ENCODE measurements at regions not wholly inside any gene's neighbourhood (a gene's known extent, or its start where the extent isn't known, plus 50 kb on each side); places are given as distances from the start of the nearest gene placed in this dataset.

GRCh38 chr15:53404930-53405493 lies 354.5 kb downstream of the WDR72 start:
- Histone ChIP-seq H4K20me1 (ENCODE audit: control insufficient read depth, insufficient read depth, low read length, poor library complexity, severe bottlenecking) (no peaks in the 10 kb centered on the region), H3K4me1 (ENCODE audit: control insufficient read depth in 2 of 2, insufficient read depth in 2 of 2, low read length in 2 of 2) (no peaks in the 10 kb centered on the region), H3K79me2 (ENCODE audit: control insufficient read depth, insufficient read depth, low read length) (no peaks in the 10 kb centered on the region), H3K9ac (ENCODE audit: low read length) (no peak overlapping the region), H3K36me3 (replicated peaks in 1 of 2; ENCODE audit: control extremely low read depth in 1 of 2, control insufficient read depth in 1 of 2, extremely low read depth in 1 of 2, insufficient read depth in 2 of 2, low read length in 1 of 2) (no peaks in the 10 kb centered on the region), H3K4me2 (replicated peaks; ENCODE audit: low read depth, low read length, poor library complexity, severe bottlenecking) (no peak overlapping the region), H3K4me3 (ENCODE audit: control extremely low read depth in 1 of 5, extremely low read depth in 1 of 5, insufficient read depth in 1 of 5, low read depth in 2 of 5, low read length in 4 of 5) (no peak overlapping the region), H2AFZ (ENCODE audit: insufficient read depth, low read depth, low read length, poor library complexity, severe bottlenecking) (no peak overlapping the region), H3K27me3 (replicated peaks in 1 of 4; ENCODE audit: control extremely low read depth in 1 of 4, control insufficient read depth in 3 of 4, insufficient read depth in 4 of 4, low read length in 3 of 4) (no peaks in the 10 kb centered on the region), H3K27ac (ENCODE audit: low read length in 2 of 2) (no peak overlapping the region), H3K9me3 (ENCODE audit: control extremely low read depth in 1 of 3, control insufficient read depth in 2 of 3, insufficient read depth in 1 of 3, low read length in 2 of 3) (no peaks in the 10 kb centered on the region)
- ChIA-PET POLR2A (no interaction called here), CTCF (no interaction called here)
- H3K4me3 Mint-ChIP-seq: no peak overlapping the region
- no peak for DNase-seq
- no peak overlapping the region for H3K27ac Mint-ChIP-seq
- intact Hi-C loops (cut with micrococcal nuclease): no loop called here
- no peaks in the 10 kb centered on the region for H3K27me3 Mint-ChIP-seq
- no peaks in the 10 kb centered on the region for H3K4me1 Mint-ChIP-seq
- no CpG with 5 or more reads among the region's 1 CpG for WGBS (ENCODE audit: insufficient coverage)
- no peak for TF ChIP-seq CTCF (IDR thresholded peaks at IDR 0.05)
- no peak for TF ChIP-seq EZH2 (IDR thresholded peaks at IDR 0.05; ENCODE audit: borderline replicate concordance, insufficient read depth, low read depth, low read length, poor library complexity, severe bottlenecking)
- no peak for ATAC-seq (ENCODE audit: low read depth)
- H3K9me3 Mint-ChIP-seq (ENCODE audit: insufficient read depth): no peaks in the 10 kb centered on the region

- Histone ChIP-seq H3K36me3 (replicated peaks in 1 of 2; ENCODE audit: control extremely low read depth in 1 of 2, control insufficient read depth in 1 of 2, extremely low read depth in 1 of 2, insufficient read depth in 2 of 2, low read length in 1 of 2) (no peaks in the 10 kb centered on the region), H3K4me1 (ENCODE audit: control insufficient read depth in 2 of 2, insufficient read depth in 2 of 2, low read length in 2 of 2) (no peaks in the 10 kb centered on the region), H3K27ac (ENCODE audit: low read length in 2 of 2) (no peak overlapping the region), H4K20me1 (ENCODE audit: control insufficient read depth, insufficient read depth, low read length, poor library complexity, severe bottlenecking) (no peaks in the 10 kb centered on the region), H3K4me3 (ENCODE audit: control extremely low read depth in 1 of 5, extremely low read depth in 1 of 5, insufficient read depth in 1 of 5, low read depth in 2 of 5, low read length in 4 of 5) (no peak overlapping the region), H3K79me2 (ENCODE audit: control insufficient read depth, insufficient read depth, low read length) (no peaks in the 10 kb centered on the region), H2AFZ (ENCODE audit: insufficient read depth, low read depth, low read length, poor library complexity, severe bottlenecking) (no peak overlapping the region), H3K9ac (ENCODE audit: low read length) (no peak overlapping the region), H3K27me3 (replicated peaks in 1 of 4; ENCODE audit: control extremely low read depth in 1 of 4, control insufficient read depth in 3 of 4, insufficient read depth in 4 of 4, low read length in 3 of 4) (no peaks in the 10 kb centered on the region), H3K9me3 (ENCODE audit: control extremely low read depth in 1 of 3, control insufficient read depth in 2 of 3, insufficient read depth in 1 of 3, low read length in 2 of 3) (peaks cover 0 to 3% (median 0%) of the 10 kb centered on the region in 3 donors), H3K4me2 (replicated peaks; ENCODE audit: low read depth, low read length, poor library complexity, severe bottlenecking) (no peak overlapping the region)
- no peak for TF ChIP-seq CTCF (IDR thresholded peaks at IDR 0.05)
- TF ChIP-seq EZH2 (IDR thresholded peaks at IDR 0.05; ENCODE audit: borderline replicate concordance, insufficient read depth, low read depth, low read length, poor library complexity, severe bottlenecking): no peak
- no peak for ATAC-seq (ENCODE audit: low read depth)
- intact Hi-C loops (cut with micrococcal nuclease): no loop called here
- no CpG with 5 or more reads among the region's 2 CpGs for WGBS (ENCODE audit: insufficient coverage)
- no peak overlapping the region for H3K4me3 Mint-ChIP-seq
- ChIA-PET CTCF (no interaction called here), POLR2A (no interaction called here)
- H3K27ac Mint-ChIP-seq: no peak overlapping the region
- no peaks in the 10 kb centered on the region for H3K27me3 Mint-ChIP-seq
- H3K4me1 Mint-ChIP-seq: no peaks in the 10 kb centered on the region
- no peaks in the 10 kb centered on the region for H3K9me3 Mint-ChIP-seq (ENCODE audit: insufficient read depth)
- no peak for DNase-seq
Measured at GRCh38 chr15:53401503-53401902, 358.0 kb downstream of the WDR72 start.

Data from B cell (primary cell).